HL-60 (cell line): ENCODE measurements at regions not wholly inside any gene's neighbourhood (a gene's known extent, or its start where the extent isn't known, plus 50 kb on each side); places are given as distances from the start of the nearest gene placed in this dataset.

ENCODE experiments used
- CTCF ChIP-seq: IDR thresholded peaks from one replicate; pipeline ENCODE4 v1.5.1; 2011; ENCODE audit warnings: low read length, control low read depth, inconsistent platforms; ENCODE audit not compliant: insufficient read depth
- POLR2AphosphoS5 ChIP-seq: IDR thresholded peaks from 2 replicates; pipeline ENCODE4 v1.6.1; 2012; ENCODE audit warnings: low read depth
- REST ChIP-seq: IDR thresholded peaks from 2 replicates; pipeline ENCODE4 v1.6.1; 2012; ENCODE audit warnings: low read depth; ENCODE audit not compliant: insufficient replicate concordance
- SPI1 ChIP-seq: IDR thresholded peaks from 2 replicates; pipeline ENCODE4 v1.6.1; 2012; ENCODE audit warnings: low read depth, mild to moderate bottlenecking, borderline replicate concordance

- TF ChIP-seq POLR2AphosphoS5 (no peak), CTCF (no peak), REST (no peak), SPI1 (no peak)
Measured at GRCh38 chr12:105467710-105468366, 137.3 kb downstream of the C12orf75 start.
